Hindlimb muscle (tissue), 1 donor: ENCODE measurements at regions not wholly inside any gene's neighbourhood (a gene's known extent, or its start where the extent isn't known, plus 50 kb on each side); places are given as distances from the start of the nearest gene placed in this dataset.

ENCODE experiments used
- DNase-seq: peaks from one replicate; pipeline ENCODE4 v3.0.0-alpha.2; 2013

- no peak for DNase-seq
These were observed 742.7 kb upstream of the ACVR2A start for GRCh38 chr2:147101941-147102790.

GRCh38 chr2:147100406-147101035 is 744.3 kb upstream of the ACVR2A start:
- DNase-seq = no peak

- no peak for DNase-seq
These were observed 745.0 kb upstream of the ACVR2A start for GRCh38 chr2:147099845-147100244.

- no peak for DNase-seq
These were observed 745.9 kb upstream of the ACVR2A start for GRCh38 chr2:147098940-147099339.

GRCh38 chr2:147097747-147098146 is 747.1 kb upstream of the ACVR2A start:
- DNase-seq = no peak

- DNase-seq = no peak
These were observed 748.2 kb upstream of the ACVR2A start for GRCh38 chr2:147096671-147097070.

- DNase-seq = no peak
These were observed 749.5 kb upstream of the ACVR2A start for GRCh38 chr2:147095376-147095775.

GRCh38 chr2:147094077-147094476 is 750.8 kb upstream of the ACVR2A start:
- no peak for DNase-seq

- DNase-seq = no peak
These were observed 752.6 kb upstream of the ACVR2A start for GRCh38 chr2:147092266-147092665.

- no peak for DNase-seq
These were observed 753.4 kb upstream of the ACVR2A start for GRCh38 chr2:147091448-147091847.

GRCh38 chr2:147088871-147089270 is 756.0 kb upstream of the ACVR2A start:
- no peak for DNase-seq

GRCh38 chr2:147086715-147087114 is 758.1 kb upstream of the ACVR2A start:
- no peak for DNase-seq

- DNase-seq = no peak
These were observed 761.2 kb upstream of the ACVR2A start for GRCh38 chr2:147083664-147084063.

GRCh38 chr2:147082850-147083522 is 761.8 kb upstream of the ACVR2A start:
- peak; percentile 48 for DNase-seq

GRCh38 chr2:147081831-147082230 is 763.0 kb upstream of the ACVR2A start:
- no peak for DNase-seq

- DNase-seq = no peak
These were observed 768.2 kb upstream of the ACVR2A start for GRCh38 chr2:147076634-147077033.

GRCh38 chr2:147068071-147068470 is 776.8 kb upstream of the ACVR2A start:
- no peak for DNase-seq

- DNase-seq = no peak
These were observed 777.7 kb upstream of the ACVR2A start for GRCh38 chr2:147067136-147067535.

GRCh38 chr2:147062073-147062472 is 782.8 kb upstream of the ACVR2A start:
- DNase-seq = no peak

GRCh38 chr2:147061269-147061668 is 783.6 kb upstream of the ACVR2A start:
- DNase-seq = no peak

GRCh38 chr2:147057892-147058490 is 786.8 kb upstream of the ACVR2A start:
- DNase-seq = no peak

- no peak for DNase-seq
These were observed 793.0 kb upstream of the ACVR2A start for GRCh38 chr2:147051814-147052213.

GRCh38 chr2:147051248-147051647 is 793.6 kb upstream of the ACVR2A start:
- peak; percentile 68 for DNase-seq
